ENCODE measurements at regions not wholly inside any gene's neighbourhood (a gene's known extent, or its start where the extent isn't known, plus 50 kb on each side); places are given as distances from the start of the nearest gene placed in this dataset.
A peak's percentile ranks its signal among the peaks of the same experiment; 100 is the strongest.
"Not testable (repeated sequence)": the region's sequence is repeated elsewhere in the genome, so short reads cannot be mapped to it uniquely, and the experiment has no call there.

- not testable (repeated sequence) for DNase-seq
These were observed 68.1 kb downstream of the GOLGA6L6 start for GRCh38 chr15:20473465-20473864.

GRCh38 chr15:20472983-20473382 lies 68.6 kb downstream of the GOLGA6L6 start:
- DNase-seq, result not testable (repeated sequence)

- DNase-seq, result not testable (repeated sequence)
These were observed 70.8 kb downstream of the GOLGA6L6 start for GRCh38 chr15:20470810-20471209.

DNA sequence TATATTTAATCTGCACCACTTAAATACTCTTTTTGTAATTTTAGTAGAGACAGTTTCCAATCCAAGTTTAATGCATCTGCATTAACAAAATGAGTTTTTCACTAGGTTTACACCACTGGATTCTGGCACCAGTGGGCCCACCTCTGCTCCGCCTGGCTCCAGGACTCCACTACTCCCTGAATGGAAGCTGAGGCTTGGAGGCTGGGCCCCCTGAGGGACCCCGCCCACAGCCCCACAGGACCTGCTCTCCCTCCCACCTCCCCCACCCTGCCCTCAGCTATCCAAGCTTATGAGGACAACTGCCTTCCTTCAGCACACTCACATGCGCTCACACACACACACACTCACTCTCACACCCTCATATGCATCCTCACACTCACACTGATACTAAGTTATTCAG lies 100.5 kb downstream of the GOLGA6L6 start:
- DNase-seq, result not testable (repeated sequence)

- not testable (repeated sequence) for DNase-seq
These were observed 101.2 kb downstream of the GOLGA6L6 start for GRCh38 chr15:20440390-20440789.

DNA sequence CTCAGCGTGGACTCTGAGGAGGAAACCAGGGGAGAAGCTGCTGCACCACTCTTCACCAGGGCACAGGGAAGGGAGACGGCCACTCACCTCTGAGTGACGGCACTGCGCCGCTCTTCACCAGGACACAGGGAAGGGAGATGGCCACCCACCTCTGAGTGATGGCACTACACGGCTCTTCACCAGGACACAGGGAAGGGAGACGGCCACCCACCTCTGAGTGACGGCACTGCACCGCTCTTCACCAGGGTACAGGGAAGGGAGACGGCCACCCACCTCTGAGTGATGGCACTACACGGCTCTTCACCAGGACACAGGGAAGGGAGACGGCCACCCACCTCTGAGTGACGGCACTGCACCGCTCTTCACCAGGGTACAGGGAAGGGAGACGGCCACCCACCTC lies 102.5 kb downstream of the GOLGA6L6 start:
- not testable (repeated sequence) for DNase-seq

DNA sequence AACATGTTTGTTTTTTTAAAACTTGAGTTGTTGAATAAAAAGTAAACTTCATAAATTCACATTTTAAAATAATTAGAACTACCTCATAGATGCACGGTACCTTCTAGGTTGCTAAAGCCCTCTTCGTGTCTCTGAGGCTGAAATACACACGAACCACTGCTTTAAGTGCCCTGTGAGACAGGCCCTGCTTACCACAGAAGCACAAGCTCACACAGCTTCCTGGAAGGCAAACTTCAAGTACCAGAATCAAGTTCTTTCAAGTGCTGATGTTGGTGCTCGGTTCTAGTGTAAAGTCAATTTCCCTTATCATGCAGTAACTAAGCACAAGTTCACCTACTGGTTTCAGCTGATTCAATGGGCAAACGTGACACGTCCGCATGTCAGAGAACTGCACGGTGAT lies 103.3 kb downstream of the GOLGA6L6 start:
- DNase-seq, result not testable (repeated sequence)

DNA sequence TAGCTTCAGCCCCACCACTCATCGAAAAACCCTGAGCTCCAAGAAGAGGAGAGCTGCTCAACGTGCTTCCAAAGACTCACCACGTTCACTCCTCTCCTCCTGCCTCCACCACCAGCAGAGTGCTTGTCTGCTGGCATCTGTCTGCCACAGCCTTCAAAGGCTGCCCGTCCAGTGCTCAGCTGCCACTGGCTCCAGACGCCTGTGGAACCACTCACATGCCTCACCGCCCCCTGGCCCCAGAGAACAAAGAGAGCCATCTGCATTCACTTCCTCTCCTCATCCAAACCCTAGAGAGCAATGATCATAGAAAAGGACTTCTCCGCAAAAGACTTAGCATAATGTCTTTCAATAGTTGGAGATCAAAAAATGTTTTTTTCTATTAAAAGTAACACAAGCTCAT lies 108.1 kb downstream of the GOLGA6L6 start:
- not testable (repeated sequence) for DNase-seq

- not testable (repeated sequence) for DNase-seq
These were observed 111.1 kb downstream of the GOLGA6L6 start for GRCh38 chr15:20430495-20430894.

DNA sequence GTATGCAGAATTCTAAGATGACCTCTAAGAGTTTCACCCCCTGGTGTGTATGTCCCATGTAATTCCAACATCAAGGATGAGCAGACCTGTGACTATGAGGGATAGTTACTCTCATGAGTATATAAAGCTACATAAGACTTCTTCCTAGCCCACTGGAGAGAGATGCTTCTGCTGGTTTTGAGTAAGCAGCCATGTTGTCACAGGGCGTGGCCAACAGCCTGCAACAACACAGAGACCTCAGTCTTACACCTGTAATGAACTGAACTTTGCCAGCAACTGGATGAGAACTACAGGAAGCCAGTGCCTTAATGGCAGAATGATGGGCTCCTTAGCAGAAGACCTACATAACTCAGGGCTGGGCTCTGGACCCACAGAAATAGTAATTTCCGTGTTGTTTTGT lies 120.9 kb downstream of the GOLGA6L6 start:
- DNase-seq, result not testable (repeated sequence)

DNA sequence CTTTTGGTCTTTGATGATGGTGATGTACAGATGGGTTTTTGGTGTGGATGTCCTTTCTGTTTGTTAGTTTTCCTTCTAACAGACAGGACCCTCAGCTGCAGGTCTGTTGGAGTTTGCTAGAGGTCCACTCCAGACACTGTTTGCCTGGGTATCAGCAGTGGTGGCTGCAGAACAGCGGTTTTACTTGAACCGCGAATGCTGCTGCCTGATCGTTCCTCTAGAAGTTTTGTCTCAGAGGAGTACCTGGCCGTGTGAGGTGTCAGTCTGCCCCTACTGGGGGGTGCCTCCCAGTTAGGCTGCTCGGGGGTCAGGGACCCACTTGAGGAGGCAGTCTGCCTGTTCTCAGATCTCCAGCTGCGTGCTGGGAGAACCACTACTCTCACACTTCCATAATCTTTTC lies 125.0 kb downstream of the GOLGA6L6 start:
- DNase-seq, result not testable (repeated sequence)

- DNase-seq, result not testable (repeated sequence)
These were observed 131.9 kb downstream of the GOLGA6L6 start for GRCh38 chr15:20409667-20410198.

- DNase-seq, result no peak
These were observed 132.4 kb downstream of the GOLGA6L6 start for GRCh38 chr15:20409247-20409646.

- DNase-seq, result no peak
These were observed 134.0 kb downstream of the GOLGA6L6 start for GRCh38 chr15:20407553-20407952.

DNA sequence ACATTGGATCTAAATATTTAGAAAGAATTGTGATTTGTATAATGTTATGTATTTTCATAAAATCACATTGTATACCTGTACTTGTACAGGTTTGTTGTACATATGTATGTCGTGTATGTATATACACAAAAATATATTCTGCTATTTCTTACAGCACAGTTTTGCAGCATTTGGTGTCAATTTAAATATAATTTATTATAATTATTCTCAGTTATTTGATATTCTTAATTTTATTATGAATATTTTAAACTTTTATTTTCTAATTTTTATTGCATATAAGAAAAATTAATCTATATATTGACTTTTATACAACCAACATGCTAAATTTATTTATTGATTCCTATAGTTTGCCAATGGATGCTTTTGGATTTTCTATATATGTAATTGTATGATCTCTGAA lies 137.0 kb downstream of the GOLGA6L6 start:
- DNase-seq, result not testable (repeated sequence)

DNA sequence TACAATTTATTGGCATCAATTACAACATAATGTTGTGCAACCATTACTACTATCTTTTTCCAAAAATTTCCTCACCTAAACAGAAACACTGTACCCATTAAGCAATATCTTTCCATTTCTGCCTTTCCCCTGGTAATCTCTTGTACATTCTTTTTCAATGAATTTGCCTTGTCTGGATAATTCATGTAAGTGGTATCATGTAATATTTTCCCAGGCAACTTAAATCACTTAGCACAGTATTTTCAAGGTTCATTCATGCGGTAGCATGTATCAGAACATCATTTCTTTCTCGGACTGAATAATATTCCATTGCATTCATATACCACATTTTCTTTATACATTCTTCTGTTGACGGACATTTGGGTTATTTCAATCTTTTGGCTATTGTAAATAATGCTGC lies 139.0 kb downstream of the GOLGA6L6 start:
- DNase-seq, result not testable (repeated sequence)

GRCh38 chr15:20401058-20401457 lies 140.5 kb downstream of the GOLGA6L6 start:
- not testable (repeated sequence) for DNase-seq

DNA sequence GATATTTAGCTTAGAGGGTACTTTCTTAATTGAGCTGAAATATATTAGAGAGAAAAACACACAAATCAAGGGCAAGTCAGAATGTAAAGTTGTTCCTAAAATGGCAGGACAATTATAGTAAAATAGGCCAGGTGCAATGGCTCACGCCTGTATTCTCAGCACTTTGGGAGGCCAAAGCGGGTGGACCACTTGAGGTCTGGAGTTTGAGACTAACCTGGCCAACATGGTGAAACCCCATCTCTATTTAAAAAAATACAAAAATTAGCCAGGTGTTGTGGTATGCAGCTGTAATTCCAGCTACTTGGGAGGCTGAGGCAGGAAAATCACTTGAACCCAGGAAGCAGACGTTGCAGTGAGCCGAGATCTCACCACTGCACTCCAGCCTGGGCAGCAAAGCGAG lies 142.9 kb downstream of the GOLGA6L6 start:
- DNase-seq, result not testable (repeated sequence)

DNA sequence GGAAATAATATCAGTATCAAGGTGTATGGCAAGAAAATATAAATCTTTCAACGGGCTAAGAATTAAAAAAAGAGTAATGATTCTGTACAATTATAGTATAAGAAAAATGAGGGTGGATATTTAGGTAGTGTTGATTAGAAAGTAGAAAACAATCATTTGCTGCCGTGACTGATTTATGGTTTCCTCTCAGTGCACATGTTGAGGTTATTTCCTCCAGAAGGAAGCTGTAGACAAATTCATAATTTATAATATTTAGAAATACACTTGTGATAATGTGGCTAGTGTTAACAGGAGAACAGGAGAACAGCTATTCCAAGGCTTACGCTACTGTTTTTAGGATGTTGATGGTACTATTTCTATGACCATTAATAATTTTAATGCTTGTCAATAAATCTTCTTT lies 153.4 kb downstream of the GOLGA6L6 start:
- DNase-seq, result peak; percentile 11

- peak; percentile 3 for DNase-seq
These were observed 155.4 kb downstream of the GOLGA6L6 start for GRCh38 chr15:20386198-20386597.

DNA sequence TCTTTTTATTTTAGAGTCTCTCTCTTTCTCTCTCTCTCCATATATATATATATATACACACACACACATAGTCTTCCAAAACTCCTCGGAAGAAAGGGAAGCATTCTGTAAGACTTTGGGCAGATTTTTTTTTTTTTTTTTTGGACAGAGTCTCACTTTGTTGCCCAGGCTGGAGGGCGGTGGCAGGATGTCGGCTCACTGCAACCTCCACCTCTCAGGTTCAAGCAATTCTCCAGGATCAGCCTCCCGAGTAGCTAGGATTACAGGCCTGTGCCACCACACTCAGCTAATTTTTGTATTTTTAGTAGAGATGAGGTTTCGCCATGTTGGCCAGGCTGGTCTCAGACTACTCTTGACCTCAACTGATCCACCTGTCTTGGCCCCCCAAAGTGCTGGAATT lies 161.4 kb downstream of the GOLGA6L6 start:
- not testable (repeated sequence) for DNase-seq

DNA sequence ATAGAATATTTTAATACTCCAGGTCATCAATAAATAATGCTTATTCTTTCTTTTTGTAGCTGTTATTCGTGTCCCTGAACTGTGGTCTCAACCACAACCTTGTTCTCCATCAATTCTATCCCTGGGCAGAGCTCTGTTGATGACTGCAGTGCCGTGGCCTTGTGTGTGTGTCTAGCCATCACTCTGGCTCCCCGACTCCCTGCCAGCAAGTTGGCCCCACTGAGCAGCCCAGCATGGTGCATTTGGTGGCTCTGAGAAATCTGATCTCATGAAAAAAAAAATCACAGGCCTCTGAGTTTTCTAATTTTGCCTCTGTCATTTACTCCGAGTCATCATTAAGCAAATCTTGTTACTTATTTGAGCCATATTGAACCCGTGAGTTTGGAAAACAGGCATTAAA lies 164.7 kb downstream of the GOLGA6L6 start:
- no peak for DNase-seq

GRCh38 chr15:20372416-20372815 lies 169.2 kb downstream of the GOLGA6L6 start:
- DNase-seq, result not testable (repeated sequence)

DNA sequence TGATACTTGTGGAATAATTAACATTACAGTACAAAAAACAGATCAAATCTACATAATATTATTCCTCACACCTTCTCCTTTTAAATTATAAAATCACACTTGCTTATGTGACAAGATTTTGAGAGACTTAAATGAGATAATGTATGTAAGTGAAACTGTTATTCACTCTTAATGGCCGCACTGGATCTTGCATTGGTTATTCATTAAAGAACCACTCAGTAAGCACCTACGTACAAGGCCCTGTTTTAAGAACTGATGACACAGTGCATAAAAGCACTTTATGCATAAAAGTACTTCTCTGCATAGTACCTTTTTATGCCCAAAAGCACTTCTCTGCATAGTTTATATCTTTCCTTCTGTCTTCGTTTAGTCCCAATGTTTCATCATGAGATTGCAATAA lies 172.1 kb downstream of the GOLGA6L6 start:
- DNase-seq, result no peak

- no peak for DNase-seq
These were observed 172.6 kb downstream of the GOLGA6L6 start for GRCh38 chr15:20368974-20369373.
